H9 (cell line): ENCODE measurements at regions not wholly inside any gene's neighbourhood (a gene's known extent, or its start where the extent isn't known, plus 50 kb on each side); places are given as distances from the start of the nearest gene placed in this dataset.

ENCODE experiments used
- DNase-seq: peaks from one replicate; pipeline ENCODE4 v3.0.0-alpha.2; 2017
- H2AFZ ChIP-seq: one replicate; pipeline ENCODE4 v1.6.1; 2013; ENCODE audit warnings: mild to moderate bottlenecking, low read length, control low read depth, moderate library complexity
- H2AK5ac ChIP-seq: 2 replicates; pipeline ENCODE4 v1.6.1; 2013; ENCODE audit warnings: low read length, control low read depth, mixed read lengths; ENCODE audit not compliant: insufficient read length
- H2BK120ac ChIP-seq: one replicate; pipeline ENCODE4 v1.6.1; 2013; ENCODE audit warnings: low read depth, mild to moderate bottlenecking, low read length, control low read depth, inconsistent platforms; ENCODE audit not compliant: poor library complexity, severe bottlenecking
- H2BK12ac ChIP-seq: 2 replicates; pipeline ENCODE4 v1.6.1; 2013; ENCODE audit warnings: low read length, control low read depth, mixed read lengths, low read depth; ENCODE audit not compliant: insufficient read length
- H2BK15ac ChIP-seq: 2 replicates; pipeline ENCODE4 v1.6.1; 2013; ENCODE audit warnings: low read depth, low read length, control low read depth
- H2BK20ac ChIP-seq: one replicate; pipeline ENCODE4 v1.6.1; 2013; ENCODE audit warnings: low read depth, mild to moderate bottlenecking, low read length, control low read depth, inconsistent platforms; ENCODE audit not compliant: poor library complexity, severe bottlenecking
- H2BK5ac ChIP-seq: 2 replicates; pipeline ENCODE4 v1.6.1; 2013; ENCODE audit warnings: low read length, control low read depth, mixed read lengths; ENCODE audit not compliant: insufficient read length
- H3K14ac ChIP-seq: 2 replicates; pipeline ENCODE4 v1.6.1; 2013; ENCODE audit warnings: low read length, control low read depth; ENCODE audit not compliant: insufficient read depth
- H3K18ac ChIP-seq: 2 replicates; pipeline ENCODE4 v1.6.1; 2013; ENCODE audit warnings: low read depth, mild to moderate bottlenecking, mixed read lengths, low read length, control low read depth; ENCODE audit not compliant: insufficient read length
- H3K23ac ChIP-seq: 2 replicates; pipeline ENCODE4 v1.6.1; 2013; ENCODE audit warnings: low read length, control low read depth, mixed read lengths, low read depth; ENCODE audit not compliant: insufficient read length
- H3K23me2 ChIP-seq: 2 replicates; pipeline ENCODE4 v1.6.1; 2013; ENCODE audit warnings: low read depth, mild to moderate bottlenecking, mixed read lengths, low read length, control low read depth; ENCODE audit not compliant: insufficient read length, poor library complexity, severe bottlenecking
- H3K27ac ChIP-seq: 2 replicates; pipeline ENCODE4 v1.5.1; 2013; ENCODE audit warnings: low read length, control low read depth, mixed read lengths, low read depth; ENCODE audit not compliant: insufficient read length
- H3K27me3 ChIP-seq: 2 replicates; pipeline ENCODE4 v1.6.1; 2013; ENCODE audit warnings: low read length, control low read depth, inconsistent platforms; ENCODE audit not compliant: insufficient read depth
- H3K4ac ChIP-seq: 2 replicates; pipeline ENCODE4 v1.6.1; 2013; ENCODE audit warnings: low read depth, mild to moderate bottlenecking, control low read depth, inconsistent platforms, low read length, moderate library complexity
- H3K4me1 ChIP-seq: 2 replicates; pipeline ENCODE4 v1.6.1; 2013; ENCODE audit warnings: low read length, control low read depth, inconsistent platforms; ENCODE audit not compliant: insufficient read depth
- H3K4me2 ChIP-seq: 2 replicates; pipeline ENCODE4 v1.6.1; 2013; ENCODE audit warnings: low read length, control low read depth, mixed read lengths; ENCODE audit not compliant: insufficient read length, insufficient read depth
- H3K56ac ChIP-seq: 2 replicates; pipeline ENCODE4 v1.6.1; 2013; ENCODE audit warnings: low read depth, mild to moderate bottlenecking, mixed read lengths, low read length, control low read depth; ENCODE audit not compliant: insufficient read length
- H3K79me1 ChIP-seq: 2 replicates; pipeline ENCODE4 v1.6.1; 2013; ENCODE audit warnings: low read depth, mild to moderate bottlenecking, moderate library complexity, low read length, control low read depth, inconsistent platforms; ENCODE audit not compliant: insufficient read depth, poor library complexity, severe bottlenecking
- H3K79me2 ChIP-seq: 2 replicates; pipeline ENCODE4 v1.6.1; 2013; ENCODE audit warnings: low read length, control low read depth, inconsistent platforms; ENCODE audit not compliant: insufficient read depth
- H3K9ac ChIP-seq: 2 replicates; pipeline ENCODE4 v1.6.1; 2013; ENCODE audit warnings: low read length, control low read depth, mixed read lengths; ENCODE audit not compliant: insufficient read length; ENCODE audit errors: extremely low read depth
- H3K9me3 ChIP-seq: one replicate; pipeline ENCODE4 v1.6.1; 2013; ENCODE audit warnings: low read depth, low read length, inconsistent platforms; ENCODE audit not compliant: control insufficient read depth
- H3T11ph ChIP-seq: one replicate; pipeline ENCODE4 v1.6.1; 2013; ENCODE audit warnings: mild to moderate bottlenecking, low read length, control low read depth, inconsistent platforms
- H4K20me1 ChIP-seq: one replicate; pipeline ENCODE4 v1.6.1; 2013; ENCODE audit not compliant: control insufficient read depth, insufficient read length, insufficient read depth
- H4K5ac ChIP-seq: 2 replicates; pipeline ENCODE4 v1.6.1; 2013; ENCODE audit warnings: low read depth, mild to moderate bottlenecking, mixed read lengths, low read length, control low read depth; ENCODE audit not compliant: insufficient read length
- H4K8ac ChIP-seq: replicated peaks from 2 replicates; pipeline ENCODE4 v1.6.1; 2013; ENCODE audit warnings: low read length, control low read depth, mixed read lengths, low read depth; ENCODE audit not compliant: insufficient read length
- H4K91ac ChIP-seq: 2 replicates; pipeline ENCODE4 v1.6.1; 2013; ENCODE audit warnings: low read depth, mild to moderate bottlenecking, moderate library complexity, mixed read lengths, low read length, control low read depth; ENCODE audit not compliant: insufficient read length
- H3K27ac Mint-ChIP-seq, 3 experiments: 2 replicates in 2 of 3; 3 replicates in 1 of 3; pipeline ENCODE4 v1.8.0; 2020 to 2021; ENCODE audit warnings: mixed read lengths in 3 of 3, mild to moderate bottlenecking in 1 of 3, moderate library complexity in 1 of 3
- H3K27me3 Mint-ChIP-seq: 2 replicates; pipeline ENCODE4 v1.8.0; 2021; ENCODE audit warnings: low read depth, mild to moderate bottlenecking, moderate library complexity, mixed read lengths
- H3K36me3 Mint-ChIP-seq, 3 experiments: 2 replicates in 2 of 3; 3 replicates in 1 of 3; pipeline ENCODE4 v1.8.0; 2020 to 2021; ENCODE audit warnings: low read depth in 3 of 3, mixed read lengths in 3 of 3; ENCODE audit not compliant: insufficient read depth in 1 of 3
- H3K4me1 Mint-ChIP-seq, 2 experiments: 2 replicates each; pipeline ENCODE4 v1.8.0; 2020; ENCODE audit warnings: mixed read lengths in 2 of 2
- H3K4me3 Mint-ChIP-seq, 2 experiments: 2 replicates in 1 of 2; 3 replicates in 1 of 2; pipeline ENCODE4 v1.8.0; 2020 to 2021; ENCODE audit warnings: mild to moderate bottlenecking in 2 of 2, mixed read lengths in 2 of 2, moderate library complexity in 1 of 2
- H3K9me3 Mint-ChIP-seq, 2 experiments: 2 replicates in 1 of 2; 3 replicates in 1 of 2; pipeline ENCODE4 v1.8.0; 2020; ENCODE audit warnings: mild to moderate bottlenecking in 2 of 2, mixed read lengths in 2 of 2, moderate library complexity in 1 of 2
- WGBS: extraction: QIAGEN DNeasy Blood & Tissue Kit; methylation state at CpG from one replicate; pipeline ENCODE4 v1.1.7; 2013; ENCODE audit warnings: missing lambda C conversion rate, low lambda C conversion rate, mixed read lengths; ENCODE audit not compliant: insufficient read length; ENCODE audit errors: extremely low coverage; 5-methylcytosine and 5-hydroxymethylcytosine counted together
- TF ChIP-seq, protein P1 (sequence below): fragments of 200-600 bp; sonication (generic); conservative IDR thresholded peaks from 3 replicates; pipeline ENCODE4 v1.8.0; 2021; ENCODE audit warnings: antibody characterized with exemption, mild to moderate bottlenecking

GRCh38 chr2:123648956-123649355, 376.1 kb upstream of the CNTNAP5 start:
- Histone ChIP-seq H3K79me2 (no peaks in the 10 kb centered on the region), H2BK5ac (no peak overlapping the region), H3K79me1 (no peaks in the 10 kb centered on the region), H3K27ac (no peak overlapping the region), H3T11ph (no peak overlapping the region), H4K8ac (no peak overlapping the region), H2BK15ac (no peak overlapping the region), H3K18ac (no peak overlapping the region), H3K14ac (no peak overlapping the region), H2BK120ac (no peak overlapping the region), H3K23ac (no peak overlapping the region), H4K20me1 (no peaks in the 10 kb centered on the region), H3K27me3 (no peaks in the 10 kb centered on the region), H2BK12ac (no peak overlapping the region), H3K56ac (no peak overlapping the region), H3K4ac (no peak overlapping the region), H3K9ac (no peak overlapping the region), H3K4me2 (no peak overlapping the region), H3K9me3 (no peaks in the 10 kb centered on the region), H3K23me2 (no peaks in the 10 kb centered on the region), H3K4me1 (no peaks in the 10 kb centered on the region), H4K91ac (no peak overlapping the region), H2AK5ac (no peak overlapping the region), H4K5ac (no peak overlapping the region), H2BK20ac (no peak overlapping the region), H2AFZ (no peak overlapping the region)
- no peak for DNase-seq
- Mint-ChIP-seq H3K4me1 (peaks cover 8 to 9% of the 10 kb centered on the region in 2 experiments), H3K27me3 (no peaks in the 10 kb centered on the region), H3K36me3 (no peaks in the 10 kb centered on the region), H3K4me3 (no peak overlapping the region), H3K9me3 (no peaks in the 10 kb centered on the region), H3K27ac (no peak overlapping the region)
- WGBS, result no CpG with 5 or more reads among the region's 2 CpGs
- TF ChIP-seq, protein P1, sequence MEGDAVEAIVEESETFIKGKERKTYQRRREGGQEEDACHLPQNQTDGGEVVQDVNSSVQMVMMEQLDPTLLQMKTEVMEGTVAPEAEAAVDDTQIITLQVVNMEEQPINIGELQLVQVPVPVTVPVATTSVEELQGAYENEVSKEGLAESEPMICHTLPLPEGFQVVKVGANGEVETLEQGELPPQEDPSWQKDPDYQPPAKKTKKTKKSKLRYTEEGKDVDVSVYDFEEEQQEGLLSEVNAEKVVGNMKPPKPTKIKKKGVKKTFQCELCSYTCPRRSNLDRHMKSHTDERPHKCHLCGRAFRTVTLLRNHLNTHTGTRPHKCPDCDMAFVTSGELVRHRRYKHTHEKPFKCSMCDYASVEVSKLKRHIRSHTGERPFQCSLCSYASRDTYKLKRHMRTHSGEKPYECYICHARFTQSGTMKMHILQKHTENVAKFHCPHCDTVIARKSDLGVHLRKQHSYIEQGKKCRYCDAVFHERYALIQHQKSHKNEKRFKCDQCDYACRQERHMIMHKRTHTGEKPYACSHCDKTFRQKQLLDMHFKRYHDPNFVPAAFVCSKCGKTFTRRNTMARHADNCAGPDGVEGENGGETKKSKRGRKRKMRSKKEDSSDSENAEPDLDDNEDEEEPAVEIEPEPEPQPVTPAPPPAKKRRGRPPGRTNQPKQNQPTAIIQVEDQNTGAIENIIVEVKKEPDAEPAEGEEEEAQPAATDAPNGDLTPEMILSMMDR, result no peak
